Colonic mucosa (tissue), 4 donors: ENCODE measurements at regions not wholly inside any gene's neighbourhood (a gene's known extent, or its start where the extent isn't known, plus 50 kb on each side); places are given as distances from the start of the nearest gene placed in this dataset.

Experiments used
- DNase-seq: peaks from one replicate; pipeline ENCODE4 v3.0.0-alpha.2; 2020
- H3K27ac ChIP-seq: fragments of 200-600 bp; one replicate; pipeline ENCODE4 v1.8.0; 2021
- H3K27me3 ChIP-seq: fragments of 200-600 bp; one replicate; pipeline ENCODE4 v1.8.0; 2021
- H3K36me3 ChIP-seq: fragments of 200-600 bp; one replicate; pipeline ENCODE4 v1.8.0; 2021
- H3K4me1 ChIP-seq: fragments of 200-600 bp; one replicate; pipeline ENCODE4 v1.8.0; 2021; ENCODE audit warnings: mild to moderate bottlenecking
- H3K4me3 ChIP-seq: fragments of 200-600 bp; one replicate; pipeline ENCODE4 v1.8.0; 2021
- H3K9ac ChIP-seq, 2 donors: one replicate each; pipeline ENCODE4 v1.7.0; 2013; ENCODE audit warnings: control low read depth in 2 of 2, low read depth in 2 of 2, low read length in 2 of 2
- H3K9me3 ChIP-seq: fragments of 200-600 bp; one replicate; pipeline ENCODE4 v1.8.0; 2021
- CTCF ChIP-seq: fragments of 200-600 bp; IDR thresholded peaks from one replicate; pipeline ENCODE4 v1.8.0; 2022; ENCODE audit warnings: antibody characterized with exemption, mild to moderate bottlenecking
- intact Hi-C: fragments of 100-400 bp; cut with DNase I; formaldehyde crosslinking; loops from one replicate; pipeline ENCODE4 v1.14.1; 2022
- donor health status: healthy.
- donor health status: DM: no; HTN: no; CAD: no.
- donor health status: DM: no; HTN: no; CAD: no.

- no peak for TF ChIP-seq CTCF
- no peak overlapping the region for H3K27ac ChIP-seq
- H3K4me3 ChIP-seq: no peak overlapping the region
- no peaks in the 10 kb centered on the region for H3K36me3 ChIP-seq
- no peak overlapping the region for H3K9ac ChIP-seq
- no peak for DNase-seq
- no peaks in the 10 kb centered on the region for H3K9me3 ChIP-seq
- H3K4me1 ChIP-seq: no peaks in the 10 kb centered on the region
- no peaks in the 10 kb centered on the region for H3K27me3 ChIP-seq
- intact Hi-C loops: no loop called here
These were observed 231.7 kb downstream of the SIM1 start for GRCh38 chr6:100232781-100233573.

- Histone ChIP-seq H3K36me3 (no peaks in the 10 kb centered on the region), H3K9me3 (no peaks in the 10 kb centered on the region), H3K4me3 (no peak overlapping the region), H3K27ac (no peak overlapping the region), H3K27me3 (no peaks in the 10 kb centered on the region), H3K9ac (no peak overlapping the region), H3K4me1 (no peaks in the 10 kb centered on the region)
- DNase-seq: no peak
- TF ChIP-seq CTCF: no peak
- intact Hi-C loops: no loop called here
These were observed 233.8 kb downstream of the SIM1 start for GRCh38 chr6:100230953-100231316.

GRCh38 chr6:100230115-100230952 lies 234.4 kb downstream of the SIM1 start:
- Histone ChIP-seq H3K9ac (no peak overlapping the region), H3K4me1 (no peaks in the 10 kb centered on the region), H3K27ac (no peak overlapping the region), H3K9me3 (no peaks in the 10 kb centered on the region), H3K27me3 (no peaks in the 10 kb centered on the region), H3K36me3 (no peaks in the 10 kb centered on the region), H3K4me3 (no peak overlapping the region)
- no peak for TF ChIP-seq CTCF
- no peak for DNase-seq
- intact Hi-C loops: no loop called here

GRCh38 chr6:100229512-100229911 lies 235.2 kb downstream of the SIM1 start:
- Histone ChIP-seq H3K4me3 (no peak overlapping the region), H3K4me1 (no peaks in the 10 kb centered on the region), H3K9me3 (no peaks in the 10 kb centered on the region), H3K9ac (no peak overlapping the region), H3K27me3 (no peaks in the 10 kb centered on the region), H3K27ac (no peak overlapping the region), H3K36me3 (no peaks in the 10 kb centered on the region)
- TF ChIP-seq CTCF: no peak
- no peak for DNase-seq
- intact Hi-C loops: no loop called here

- TF ChIP-seq CTCF: no peak
These were observed 234.9 kb upstream of the MCHR2 start for GRCh38 chr6:100228834-100229441.

More at GRCh38 chr6:100228834-100229441, 234.9 kb upstream of the MCHR2 start:
- Histone ChIP-seq H3K27me3 (no peaks in the 10 kb centered on the region), H3K4me1 (no peaks in the 10 kb centered on the region), H3K36me3 (no peaks in the 10 kb centered on the region), H3K9me3 (no peaks in the 10 kb centered on the region), H3K27ac (no peak overlapping the region), H3K9ac (no peak overlapping the region), H3K4me3 (peak overlapping the region; percentile 30)
- peak; percentile 82 for DNase-seq
- intact Hi-C loops: no loop called here
